ENCODE measurements at regions not wholly inside any gene's neighbourhood (a gene's known extent, or its start where the extent isn't known, plus 50 kb on each side); places are given as distances from the start of the nearest gene placed in this dataset.
"Not testable (repeated sequence)": the region's sequence is repeated elsewhere in the genome, so short reads cannot be mapped to it uniquely, and the experiment has no call there.

DNA sequence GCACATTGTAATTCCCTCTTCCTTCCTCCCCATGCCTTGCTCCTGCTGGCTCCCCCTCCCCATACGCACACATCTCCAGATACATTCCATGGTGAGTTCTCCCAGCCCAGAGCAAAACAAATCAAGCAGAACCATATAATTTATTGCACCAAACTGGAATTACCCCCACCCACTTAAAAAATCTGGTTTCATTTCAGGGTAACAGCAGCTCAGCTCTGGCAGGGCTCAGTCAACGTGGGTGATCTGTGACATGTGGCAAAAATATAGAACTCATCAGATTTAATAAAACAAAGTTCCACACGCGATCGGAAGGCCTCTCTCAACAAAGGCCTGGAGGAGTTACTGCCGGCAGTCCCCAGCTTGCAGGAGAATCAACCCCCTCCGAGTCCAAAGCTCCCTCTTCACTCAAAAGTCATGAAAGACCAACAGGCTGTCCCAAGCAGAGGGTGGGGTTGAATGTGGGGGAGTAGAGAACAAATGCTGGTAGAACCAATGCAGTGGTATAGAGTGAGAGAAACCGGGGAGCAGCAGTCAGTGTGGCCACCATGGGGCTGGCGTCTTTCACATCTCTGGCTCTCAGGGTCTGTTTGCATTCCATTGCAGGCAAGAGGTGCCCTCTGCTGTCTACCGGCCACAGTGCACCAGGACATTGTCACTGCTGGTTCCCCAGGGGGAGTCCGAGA is 323.3 kb upstream of the NT5E start:
- peak in 1 of 2 experiments; percentile 48 for DNase-seq

DNA sequence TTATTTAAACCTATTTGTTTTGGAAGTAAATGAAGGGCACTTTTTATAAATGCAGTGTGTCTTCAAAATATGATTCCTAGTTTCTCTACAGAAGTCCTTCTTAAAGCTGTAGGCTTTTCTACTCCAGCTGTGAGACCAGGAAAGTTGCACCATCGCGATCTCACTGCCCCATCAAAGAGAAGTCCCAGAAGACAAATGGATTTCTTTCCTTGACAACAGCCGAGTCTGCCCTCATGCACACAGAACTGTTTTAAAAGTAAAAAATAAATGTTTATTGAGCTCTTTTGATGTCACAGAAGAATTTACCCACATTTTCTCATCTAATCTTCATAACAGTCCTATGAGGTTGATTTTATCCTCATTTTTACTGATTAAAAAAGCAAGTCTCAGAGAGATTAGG is 324.4 kb upstream of the NT5E start:
- no peak for DNase-seq

DNA sequence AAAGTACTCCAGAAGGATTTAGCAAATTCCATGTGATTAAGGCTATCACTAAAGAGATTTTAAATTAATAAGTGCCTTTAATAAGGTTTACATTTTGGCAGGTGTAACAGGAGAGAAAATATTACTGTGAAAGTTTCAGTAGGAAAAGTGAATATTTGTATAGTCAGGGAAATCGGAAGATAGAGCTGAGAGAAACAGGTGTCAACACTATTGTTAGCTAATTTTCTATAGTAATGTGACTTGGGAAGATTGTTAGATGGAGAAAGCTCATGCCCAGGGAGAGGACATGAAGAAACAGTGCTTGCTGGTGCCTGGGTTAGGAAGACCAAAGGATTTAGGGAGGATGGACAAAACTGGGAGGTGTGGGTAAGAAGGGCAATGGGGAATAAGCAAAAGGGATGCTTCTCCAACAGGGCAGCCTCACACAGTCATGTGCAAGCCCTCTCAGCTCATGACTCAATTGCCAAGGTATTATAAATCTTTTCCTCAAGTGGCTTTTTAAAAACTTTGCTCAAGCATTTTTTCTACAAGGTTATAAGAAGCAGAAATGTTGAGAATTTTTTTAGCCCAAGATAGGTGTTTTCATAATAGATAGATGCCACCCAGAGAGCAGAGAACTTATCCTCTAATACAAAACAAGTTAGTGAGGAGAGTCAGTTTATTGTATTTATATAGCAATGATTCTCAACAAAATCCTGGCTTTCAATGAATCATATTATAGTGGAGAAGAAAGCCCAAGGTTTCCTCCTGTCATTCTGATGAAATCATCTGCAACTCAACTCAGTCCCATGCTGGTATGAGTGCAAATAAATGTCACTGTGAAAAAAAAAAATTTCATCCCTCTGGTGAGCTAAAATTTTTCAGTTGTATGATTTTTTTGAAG is 325.2 kb upstream of the NT5E start:
- DNase-seq: no peak

DNA sequence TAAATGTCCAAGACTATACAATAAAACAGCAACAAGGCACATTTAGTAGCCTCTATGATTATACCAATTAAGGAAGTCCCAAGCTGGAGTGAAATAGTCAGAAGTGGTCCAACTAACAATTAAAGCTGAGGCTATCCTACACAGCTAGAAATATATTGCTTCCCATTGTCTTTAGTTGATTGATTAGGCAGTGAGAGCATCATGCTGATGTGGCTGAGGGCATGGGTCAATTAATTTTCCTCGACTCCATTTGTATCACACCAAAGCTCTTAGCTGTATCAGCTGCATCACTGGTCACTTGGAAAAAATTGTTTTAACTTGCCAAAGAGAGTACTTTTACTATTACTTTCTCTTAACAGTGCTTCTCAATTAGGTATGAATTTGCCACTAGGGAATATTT is 328.7 kb upstream of the NT5E start:
- no peak for DNase-seq

DNA sequence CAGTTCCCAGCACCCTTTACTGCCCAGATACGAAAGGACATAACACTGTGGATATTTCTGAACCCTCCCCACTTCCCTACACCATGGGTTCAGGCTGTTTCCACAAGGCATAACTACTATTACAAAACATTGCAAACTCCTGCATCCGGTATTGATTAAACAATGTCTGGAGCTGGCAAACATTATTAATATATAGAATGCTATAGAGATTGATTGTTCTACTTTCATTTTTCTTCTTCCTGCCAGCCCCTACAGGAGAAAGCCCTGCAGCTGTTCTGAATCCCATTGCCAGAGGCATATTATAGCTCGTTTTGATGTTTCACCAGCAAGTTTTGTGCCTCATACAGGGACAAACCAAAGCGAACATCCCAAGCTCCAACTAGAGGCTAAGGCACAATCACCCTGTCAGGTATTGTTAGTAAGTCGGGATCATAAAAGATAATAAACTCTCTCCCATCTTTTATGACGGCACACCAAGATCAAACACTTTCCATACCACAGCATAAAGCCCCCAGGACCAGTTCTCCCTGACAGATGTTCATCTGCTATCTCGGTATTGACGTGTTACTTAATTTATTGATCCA is 331.1 kb upstream of the NT5E start:
- DNase-seq: no peak

DNA sequence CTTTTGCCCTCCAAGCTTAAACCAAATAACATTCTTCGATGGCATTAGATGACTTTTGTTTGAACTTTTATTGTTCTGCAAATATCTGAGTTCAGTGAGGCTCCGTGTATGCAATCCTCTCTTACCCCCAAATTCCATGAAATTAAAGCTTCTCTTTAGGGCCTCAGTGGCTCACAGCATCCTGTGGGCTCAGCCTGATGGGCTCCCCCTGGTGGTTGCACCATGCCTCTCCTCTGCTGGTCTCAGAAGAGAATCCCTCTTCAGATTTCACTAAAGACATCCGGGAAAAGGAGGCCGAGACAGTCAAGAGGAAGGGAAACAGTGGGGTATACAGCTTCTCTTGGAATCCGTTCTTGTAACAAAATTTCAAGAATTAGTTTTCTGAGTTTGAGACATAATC is 331.6 kb upstream of the NT5E start:
- DNase-seq: no peak

DNA sequence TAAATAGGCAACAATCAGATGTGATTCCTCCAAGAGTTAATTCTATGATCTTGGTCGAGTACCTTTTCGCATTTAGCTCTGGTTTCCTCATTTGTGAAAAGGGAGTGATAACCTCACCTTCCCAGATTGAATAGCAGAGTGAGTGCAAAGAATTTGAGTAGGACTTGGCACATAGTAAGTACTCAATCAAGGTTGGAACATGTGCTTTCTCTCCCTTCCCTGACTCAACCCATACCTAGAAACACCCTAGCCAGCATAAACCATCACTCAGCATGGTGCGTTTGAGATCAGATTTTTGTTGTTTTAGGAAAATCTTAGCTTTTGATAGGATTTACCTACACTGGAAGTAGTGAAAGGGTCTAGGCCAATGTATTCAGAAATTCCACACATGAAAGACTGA is 333.4 kb upstream of the NT5E start:
- DNase-seq: no peak

DNA sequence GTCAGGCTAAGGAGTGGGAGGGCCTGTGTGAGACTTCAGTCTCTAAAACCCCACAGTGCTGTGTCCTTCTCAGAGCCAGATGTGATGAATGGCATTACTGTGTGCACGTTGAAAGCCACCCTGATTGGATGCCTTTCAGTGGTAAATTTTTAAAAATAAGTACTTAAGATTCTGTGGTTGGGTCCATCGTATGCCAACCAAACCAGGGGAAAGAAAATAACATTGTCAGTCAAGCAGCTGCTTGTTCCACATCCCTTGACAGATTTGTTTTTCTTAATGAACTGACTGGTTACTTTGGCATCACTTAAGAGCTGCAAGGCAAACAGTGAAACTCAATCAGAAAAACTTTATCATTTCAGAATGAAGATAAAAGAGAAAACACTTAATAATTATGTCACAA is 334.0 kb upstream of the NT5E start:
- no peak for DNase-seq

DNA sequence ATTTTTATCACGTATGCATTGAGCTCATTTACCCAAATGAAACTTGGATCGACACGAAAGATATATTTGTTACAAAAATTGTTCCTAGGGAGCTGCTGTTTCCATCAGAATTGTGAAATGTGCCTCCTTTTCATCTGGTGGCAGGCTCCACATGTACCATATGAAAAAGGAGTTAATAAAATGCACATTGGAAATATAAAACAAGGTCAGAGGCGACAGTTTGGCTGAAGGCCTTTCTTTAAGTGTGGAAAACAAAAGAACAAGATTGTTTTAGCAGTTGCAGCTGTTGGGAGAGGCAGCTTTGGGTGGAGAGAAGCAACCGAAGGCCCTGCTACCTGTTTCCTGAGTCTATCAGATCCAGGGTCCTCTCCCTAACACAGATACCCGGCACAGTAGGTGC is 334.5 kb upstream of the NT5E start:
- no peak for DNase-seq

DNA sequence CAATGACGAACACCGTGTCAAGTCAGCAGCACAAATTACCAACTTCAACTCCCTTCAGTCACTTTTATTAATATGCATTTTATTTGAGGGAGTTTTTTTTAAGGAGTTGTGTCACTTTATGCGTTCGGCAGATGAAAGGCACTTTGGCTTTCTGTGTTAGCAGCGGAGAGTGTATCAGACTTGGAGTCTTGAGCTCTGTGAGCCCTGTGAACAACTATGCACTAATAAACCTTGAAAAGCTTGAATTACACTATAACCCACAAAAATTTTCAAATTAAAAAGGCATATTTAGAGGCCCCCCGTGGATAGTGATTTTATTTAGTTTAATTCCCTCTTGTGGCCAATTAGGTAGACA is 335.3 kb upstream of the NT5E start:
- no peak for DNase-seq

DNA sequence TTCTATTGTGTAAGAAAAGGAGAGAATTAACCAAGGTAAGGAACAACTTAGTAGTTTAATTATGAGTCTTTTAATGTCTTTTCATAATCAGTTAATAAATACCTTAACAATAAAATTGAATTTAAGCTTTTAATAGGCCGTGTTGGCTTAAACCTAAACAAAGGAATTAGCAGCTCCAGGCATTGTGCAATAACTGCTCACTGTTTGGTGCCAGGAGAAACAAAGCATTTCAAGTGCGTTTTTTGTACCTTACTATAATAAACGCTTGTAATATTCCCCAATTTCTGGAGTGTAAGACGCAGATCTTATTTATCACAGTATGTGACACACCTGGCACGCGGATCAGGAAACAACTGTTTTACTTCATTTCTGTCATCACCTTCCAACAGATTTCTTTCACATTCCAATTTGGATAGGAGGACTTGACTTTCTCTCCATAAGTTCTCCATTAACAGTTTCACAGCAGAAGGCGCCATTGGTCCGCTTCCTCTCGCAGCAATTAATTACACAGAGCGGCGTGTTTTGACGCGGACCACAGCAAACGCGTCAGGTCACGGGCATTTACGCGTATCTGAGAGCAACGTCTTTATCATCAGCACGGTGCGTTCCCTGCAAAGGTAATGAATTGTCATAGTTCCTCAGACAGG is 335.8 kb upstream of the NT5E start:
- no peak for DNase-seq

DNA sequence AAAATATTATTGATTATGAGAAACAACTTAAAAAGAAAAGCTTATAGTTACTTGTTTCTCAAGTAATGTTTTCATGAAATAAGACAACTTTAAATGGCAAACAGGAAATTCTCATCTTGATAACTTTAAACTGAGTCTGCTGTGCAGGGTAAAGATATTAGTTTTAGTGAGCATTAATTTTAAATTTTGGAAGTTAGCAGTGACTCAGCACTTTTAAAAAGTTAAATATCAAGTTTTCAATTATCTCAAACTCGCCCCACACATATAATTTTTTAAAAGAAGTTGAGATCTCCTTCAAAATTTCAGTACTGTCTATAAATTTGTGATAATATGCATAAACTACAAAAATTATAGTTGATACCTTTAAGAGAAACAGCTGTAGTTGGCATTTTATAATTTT is 337.3 kb upstream of the NT5E start:
- DNase-seq: no peak

DNA sequence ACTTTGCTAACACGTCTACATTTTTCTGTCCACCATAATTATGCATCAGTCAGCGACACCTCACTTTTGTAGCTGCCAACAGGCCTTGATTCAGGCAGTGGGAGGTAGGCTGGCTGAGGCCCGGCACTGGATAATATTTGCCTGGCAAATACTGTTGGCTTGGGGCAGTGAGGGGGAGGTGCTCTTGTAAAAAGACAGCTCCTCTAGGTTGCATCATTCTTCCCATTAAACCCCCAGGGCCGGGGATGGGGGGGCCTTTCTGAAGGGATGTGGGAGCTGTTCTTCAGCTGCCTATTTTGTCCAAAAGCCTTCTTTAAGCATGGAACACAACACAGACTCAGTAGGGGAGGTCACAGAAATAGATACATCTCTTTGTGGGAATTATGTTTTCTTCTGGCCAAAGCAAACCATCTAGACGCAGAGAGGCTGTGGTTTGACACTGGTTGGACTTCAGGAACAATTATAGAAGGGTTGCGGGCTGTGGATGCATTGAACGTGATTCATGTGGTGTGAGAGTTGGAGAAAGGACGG is 338.3 kb upstream of the NT5E start:
- no peak for DNase-seq

DNA sequence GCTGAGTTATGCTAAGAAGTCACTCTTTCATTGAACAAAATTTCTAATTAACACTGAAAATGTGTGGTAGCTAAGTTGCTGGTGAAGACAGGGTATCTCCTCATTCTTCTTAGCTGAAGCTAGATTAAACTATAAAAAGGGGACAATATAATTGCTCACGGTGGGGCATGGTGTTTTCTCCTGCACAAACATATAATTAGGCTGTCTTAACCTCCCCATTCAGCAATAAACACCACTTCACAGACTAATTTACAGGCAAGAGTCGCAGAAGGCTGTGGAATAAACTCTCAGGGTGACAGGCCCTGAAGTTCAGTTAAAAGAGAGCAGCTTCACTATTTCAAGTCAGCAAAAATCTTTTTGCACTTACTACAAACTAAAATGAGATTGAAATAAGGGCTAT is 338.9 kb upstream of the NT5E start:
- no peak for DNase-seq

DNA sequence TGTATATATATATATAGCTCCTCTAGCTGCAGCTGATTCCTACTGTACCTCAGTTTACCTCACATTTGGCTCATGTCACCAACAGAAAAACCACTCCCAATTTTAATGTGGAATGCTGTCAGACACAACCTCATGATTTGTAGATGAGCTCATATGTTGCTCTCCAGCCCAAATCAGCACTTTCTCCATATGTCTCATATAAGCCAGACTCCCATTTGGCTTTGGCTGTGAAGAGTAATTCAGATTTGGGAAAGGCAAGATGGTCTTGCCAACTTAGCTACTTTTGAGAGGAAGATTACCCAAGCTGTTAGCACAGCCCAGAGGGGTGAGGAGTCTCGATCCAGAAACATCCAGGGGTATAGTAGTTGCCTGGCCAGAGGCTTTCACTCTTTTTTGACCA is 342.2 kb upstream of the NT5E start:
- DNase-seq: no peak

DNA sequence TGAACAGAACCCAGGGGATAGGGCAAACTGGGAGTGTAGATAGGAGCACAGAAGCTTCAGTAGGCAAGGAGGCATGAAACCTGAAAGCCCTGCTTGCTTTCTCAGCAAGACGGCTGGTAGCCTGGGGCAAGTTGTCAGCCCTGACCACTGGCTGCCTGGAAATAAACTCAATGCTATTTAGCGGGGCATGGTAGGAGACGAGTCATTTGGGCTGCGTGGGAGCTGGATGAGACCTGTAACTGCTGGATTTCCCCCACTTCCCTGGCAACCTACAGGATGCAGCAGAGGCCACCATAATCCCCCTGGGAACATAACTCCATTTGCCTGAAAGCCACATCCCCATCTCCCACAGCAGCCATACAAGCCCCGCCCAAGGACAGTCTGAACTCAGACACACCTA is 332.6 kb upstream of the TBX18 start:
- no peak for DNase-seq

DNA sequence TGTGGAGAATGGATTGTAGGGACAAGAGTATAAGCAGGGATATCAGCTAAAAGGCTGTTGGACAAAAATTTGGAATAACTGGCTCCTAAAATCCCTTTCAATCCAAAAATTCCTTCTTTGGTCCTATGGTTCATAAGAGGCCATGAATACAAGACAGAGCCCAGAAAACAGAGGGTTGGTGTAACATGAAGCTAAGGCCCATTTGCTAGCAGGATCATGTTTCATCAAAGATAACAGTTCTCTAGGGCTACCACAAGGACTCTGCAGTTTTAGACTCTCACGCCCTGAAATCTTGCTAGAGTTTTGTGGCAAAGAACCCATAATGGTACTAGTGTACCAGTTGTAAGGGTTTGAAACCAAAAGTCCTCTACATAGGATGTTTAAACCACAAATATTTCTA is 327.8 kb upstream of the TBX18 start:
- no peak for DNase-seq

DNA sequence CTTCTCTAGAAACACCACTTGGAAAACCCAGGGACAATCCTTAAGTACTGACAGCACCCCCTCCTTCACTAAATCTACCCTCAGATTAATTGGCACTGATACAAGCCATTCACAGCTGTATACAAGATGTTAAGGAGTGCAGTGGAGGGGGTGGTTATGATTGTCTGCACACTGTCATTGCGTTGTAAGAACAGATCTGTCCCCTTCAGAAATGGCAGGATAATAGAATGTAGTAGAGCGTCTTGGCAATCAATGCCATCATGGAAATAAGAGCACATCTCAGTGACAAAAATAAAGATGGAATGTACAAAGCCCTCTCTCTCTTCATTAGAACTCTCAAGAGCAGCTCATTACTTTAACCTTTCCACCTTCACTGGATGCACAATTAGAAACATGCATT is 324.9 kb upstream of the TBX18 start:
- DNase-seq: no peak

DNA sequence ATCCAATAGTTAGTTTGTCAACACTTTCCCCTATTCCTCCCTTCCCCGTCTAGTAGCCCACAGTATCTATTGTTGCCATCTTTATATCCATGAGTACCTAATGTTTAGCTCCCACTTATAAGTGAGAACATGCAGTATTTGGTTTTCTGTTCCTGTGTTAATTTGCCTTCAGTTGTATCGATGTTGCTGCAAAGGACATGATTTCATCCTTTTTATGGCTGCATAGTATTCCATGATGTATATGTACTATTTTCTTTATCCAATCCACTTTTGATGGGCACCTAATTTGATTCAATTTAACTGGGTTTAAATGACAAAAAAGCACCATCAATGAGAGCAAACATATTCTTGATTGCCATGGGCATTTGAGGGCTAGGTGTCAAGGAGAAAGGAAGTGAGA is 321.5 kb upstream of the TBX18 start:
- DNase-seq: no peak

DNA sequence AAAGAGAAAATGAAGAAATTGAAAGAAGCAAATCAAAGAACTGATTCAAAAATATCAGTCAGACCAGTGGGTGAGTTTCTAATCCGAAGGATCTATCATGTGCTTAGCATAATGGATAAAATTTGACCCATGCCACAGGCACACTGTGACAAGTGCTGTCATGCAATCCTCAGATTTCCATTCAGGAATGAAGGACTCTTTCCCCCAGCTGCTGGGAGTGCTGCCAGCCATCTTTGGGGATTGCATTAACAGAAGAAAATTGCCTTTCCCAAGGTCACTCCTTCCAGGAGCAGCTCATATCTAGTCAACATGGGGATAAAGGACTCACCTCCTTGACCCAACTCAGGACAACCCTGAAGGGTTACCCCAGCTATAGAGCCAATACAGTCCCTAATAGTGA is 316.7 kb upstream of the TBX18 start:
- no peak for DNase-seq

DNA sequence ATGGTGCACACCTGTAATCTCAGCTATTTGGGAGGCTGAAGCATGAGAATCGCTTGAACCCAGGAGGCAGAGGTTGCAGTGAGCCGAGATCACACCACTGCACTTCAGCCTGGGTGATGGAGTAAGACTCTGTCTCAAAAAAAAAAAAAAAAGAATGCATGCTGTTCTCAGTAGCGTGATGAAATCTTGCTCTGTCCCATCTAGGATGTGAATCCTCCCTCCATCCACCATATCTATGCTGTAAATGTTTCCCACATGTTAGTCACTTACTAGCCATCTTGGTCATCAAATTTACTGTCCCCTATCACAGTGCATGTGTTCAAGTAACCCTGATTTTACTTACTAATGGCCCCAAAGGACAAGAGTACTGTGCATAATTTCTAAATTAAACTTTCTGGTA is 315.4 kb upstream of the TBX18 start:
- no peak for DNase-seq

DNA sequence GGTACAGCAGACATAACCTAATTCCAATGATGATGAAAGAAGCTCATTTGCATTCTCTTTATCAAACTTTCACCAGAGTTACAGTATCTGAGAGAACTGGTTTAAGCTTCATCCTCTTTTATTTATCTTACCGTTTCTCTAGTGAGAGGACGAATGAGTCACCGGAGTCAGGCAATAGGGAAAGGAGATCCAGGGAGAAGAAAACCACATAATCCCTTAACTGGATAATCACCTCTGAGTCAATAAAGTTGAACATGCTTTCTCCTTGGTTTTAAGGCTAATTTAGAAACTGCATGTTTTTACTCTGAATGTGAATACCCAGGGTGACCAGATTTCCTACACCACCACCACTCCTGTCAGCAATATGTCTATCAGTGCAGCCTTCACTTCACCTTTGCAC is 313.7 kb upstream of the TBX18 start:
- DNase-seq: peak in 1 of 2 experiments; percentile 64

DNA sequence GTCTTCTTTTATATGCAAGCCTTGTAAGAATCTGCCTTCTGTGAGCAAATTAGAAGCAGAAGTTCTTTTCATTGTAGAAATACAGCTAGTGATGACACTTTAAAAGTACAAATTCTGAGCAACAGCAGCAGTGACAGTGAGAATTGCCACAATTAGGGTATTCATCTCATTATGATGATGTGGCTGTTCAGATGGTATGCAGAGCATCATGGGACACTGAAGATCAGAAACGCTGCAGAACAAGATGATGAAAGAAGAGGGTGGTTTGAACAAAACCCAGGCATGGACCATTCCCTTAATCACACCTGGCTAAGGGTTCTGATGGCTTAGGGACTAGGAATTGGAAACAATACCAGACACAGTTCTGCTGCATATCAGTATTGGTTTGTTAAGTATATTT is 312.7 kb upstream of the TBX18 start:
- DNase-seq: no peak

DNA sequence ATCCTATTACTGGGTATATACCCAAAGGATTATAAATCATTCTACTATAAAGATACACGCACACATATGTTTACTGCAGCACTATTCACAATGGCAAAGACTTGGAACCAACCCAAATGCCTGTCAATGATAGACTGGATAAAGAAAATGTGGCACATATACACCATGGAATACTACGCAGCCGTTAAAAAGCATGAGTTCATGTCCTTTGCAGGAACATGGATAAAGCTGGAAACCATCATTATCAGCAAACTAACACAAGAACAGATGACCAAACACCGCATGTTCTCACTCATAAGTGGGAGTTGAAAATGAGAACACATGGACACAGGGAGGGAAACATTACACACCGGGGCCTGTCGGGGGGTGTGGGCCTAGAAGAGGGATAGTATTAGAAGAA is 307.4 kb upstream of the TBX18 start:
- DNase-seq: not testable (repeated sequence)
